Fibroblast of the aortic adventitia (primary cell): ENCODE measurements at regions not wholly inside any gene's neighbourhood (a gene's known extent, or its start where the extent isn't known, plus 50 kb on each side); places are given as distances from the start of the nearest gene placed in this dataset.

Experiments used
- DNase-seq: peaks from one replicate; pipeline ENCODE4 v3.0.0-alpha.2; 2010; ENCODE audit warnings: low read depth
- H3K4me3 ChIP-seq: 2 replicates; pipeline ENCODE4 v1.5.1; 2011; ENCODE audit warnings: low read depth, mild to moderate bottlenecking, control low read depth, low read length, moderate library complexity
- TF ChIP-seq, protein P1 (sequence below): IDR thresholded peaks from 2 replicates; pipeline ENCODE4 v1.5.1; 2011; ENCODE audit warnings: mild to moderate bottlenecking, low read length, control low read depth, inconsistent platforms; ENCODE audit not compliant: insufficient read depth

DNA sequence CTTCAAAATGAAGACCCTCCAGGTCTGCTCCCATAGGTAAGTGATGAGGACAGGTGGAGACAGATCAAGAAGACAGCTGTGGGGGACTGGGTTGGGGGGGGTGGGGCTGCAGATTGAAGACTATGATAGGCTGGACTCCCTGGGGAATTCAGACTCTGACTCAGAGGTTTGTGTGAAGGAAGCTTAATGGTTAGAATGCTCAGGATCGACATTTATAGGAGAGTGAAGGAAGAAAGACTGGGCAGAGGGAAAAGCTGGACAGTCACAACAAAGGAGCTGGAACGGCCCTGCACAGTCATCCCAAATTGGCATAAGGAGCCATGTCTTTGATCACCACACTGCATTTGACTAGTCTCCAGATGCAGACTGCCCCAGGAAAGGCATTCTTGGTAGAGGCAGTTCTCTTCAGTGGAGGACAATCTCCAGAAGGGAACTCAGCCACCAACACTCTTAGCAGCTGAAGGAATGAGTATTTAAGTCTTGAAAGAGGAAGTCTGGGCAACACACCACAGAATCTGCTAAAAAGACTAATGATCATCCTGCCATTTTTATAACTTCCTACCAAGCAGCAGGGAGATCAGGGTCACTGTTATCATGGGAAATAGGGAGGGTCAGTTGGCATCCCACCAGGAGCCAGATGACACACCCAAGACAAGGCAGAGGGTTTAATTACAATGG lies 120.0 kb upstream of the ZC3H11B start:
- TF ChIP-seq, protein P1, sequence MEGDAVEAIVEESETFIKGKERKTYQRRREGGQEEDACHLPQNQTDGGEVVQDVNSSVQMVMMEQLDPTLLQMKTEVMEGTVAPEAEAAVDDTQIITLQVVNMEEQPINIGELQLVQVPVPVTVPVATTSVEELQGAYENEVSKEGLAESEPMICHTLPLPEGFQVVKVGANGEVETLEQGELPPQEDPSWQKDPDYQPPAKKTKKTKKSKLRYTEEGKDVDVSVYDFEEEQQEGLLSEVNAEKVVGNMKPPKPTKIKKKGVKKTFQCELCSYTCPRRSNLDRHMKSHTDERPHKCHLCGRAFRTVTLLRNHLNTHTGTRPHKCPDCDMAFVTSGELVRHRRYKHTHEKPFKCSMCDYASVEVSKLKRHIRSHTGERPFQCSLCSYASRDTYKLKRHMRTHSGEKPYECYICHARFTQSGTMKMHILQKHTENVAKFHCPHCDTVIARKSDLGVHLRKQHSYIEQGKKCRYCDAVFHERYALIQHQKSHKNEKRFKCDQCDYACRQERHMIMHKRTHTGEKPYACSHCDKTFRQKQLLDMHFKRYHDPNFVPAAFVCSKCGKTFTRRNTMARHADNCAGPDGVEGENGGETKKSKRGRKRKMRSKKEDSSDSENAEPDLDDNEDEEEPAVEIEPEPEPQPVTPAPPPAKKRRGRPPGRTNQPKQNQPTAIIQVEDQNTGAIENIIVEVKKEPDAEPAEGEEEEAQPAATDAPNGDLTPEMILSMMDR, result no peak
- no peak overlapping the region for H3K4me3 ChIP-seq
- DNase-seq, result no peak

DNA sequence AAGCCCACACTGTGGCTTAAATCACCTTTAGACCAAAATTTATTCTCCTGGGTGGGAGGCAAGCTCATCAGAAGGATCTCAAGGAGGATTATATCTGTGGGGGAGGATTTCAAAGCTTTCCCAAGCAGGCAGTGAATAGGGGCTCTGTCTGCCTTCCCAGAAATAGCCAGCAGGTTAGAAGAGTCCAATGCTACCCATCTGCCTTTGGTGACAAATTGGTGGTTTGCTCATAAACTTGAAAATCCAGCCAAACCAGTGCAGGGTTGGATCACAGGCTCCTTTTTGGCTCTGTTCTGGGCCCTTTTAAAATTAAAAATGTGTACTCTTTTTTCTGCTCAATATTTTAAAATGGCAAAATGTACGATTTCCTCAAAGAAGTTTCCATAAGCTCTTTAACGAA lies 118.9 kb upstream of the ZC3H11B start:
- no peak overlapping the region for H3K4me3 ChIP-seq
- no peak for DNase-seq
- TF ChIP-seq, protein P1, result no peak

DNA sequence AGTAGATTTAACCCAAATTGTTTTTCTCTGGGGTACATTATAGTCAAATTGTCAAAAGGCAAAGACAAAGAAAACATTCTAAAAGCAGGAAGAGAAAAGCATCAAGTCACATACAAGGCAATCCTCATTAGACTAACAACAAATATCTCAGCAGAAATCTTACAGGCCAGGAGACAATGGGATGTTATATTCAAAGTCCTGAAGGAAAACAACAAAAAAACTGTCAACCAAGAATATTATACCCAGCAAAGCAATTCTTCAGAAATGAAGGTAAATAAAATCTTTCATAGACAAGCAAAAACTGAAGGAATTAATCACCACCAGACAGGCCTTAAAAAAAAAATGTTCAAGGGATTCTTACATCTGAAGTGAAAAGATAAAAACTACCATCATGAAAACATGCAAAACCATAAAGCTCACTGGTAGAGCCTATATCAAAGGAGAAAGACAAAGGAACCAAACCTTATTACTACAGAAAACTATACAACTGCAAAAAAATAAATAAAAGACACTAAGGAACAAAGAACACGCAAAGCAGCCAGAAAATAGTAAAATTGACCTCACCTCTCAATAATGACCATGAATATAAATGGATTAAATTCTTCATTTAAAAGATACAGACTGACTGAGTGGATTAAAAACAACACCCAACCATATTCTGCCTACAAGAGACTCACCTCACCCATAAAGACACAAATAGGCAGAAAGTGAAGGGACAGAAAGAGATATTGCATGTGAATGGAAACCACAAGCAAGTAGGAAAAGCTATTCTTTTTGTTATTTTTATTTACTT lies 113.8 kb upstream of the ZC3H11B start:
- no peak overlapping the region for H3K4me3 ChIP-seq
- no peak for DNase-seq
- TF ChIP-seq, protein P1, result no peak

DNA sequence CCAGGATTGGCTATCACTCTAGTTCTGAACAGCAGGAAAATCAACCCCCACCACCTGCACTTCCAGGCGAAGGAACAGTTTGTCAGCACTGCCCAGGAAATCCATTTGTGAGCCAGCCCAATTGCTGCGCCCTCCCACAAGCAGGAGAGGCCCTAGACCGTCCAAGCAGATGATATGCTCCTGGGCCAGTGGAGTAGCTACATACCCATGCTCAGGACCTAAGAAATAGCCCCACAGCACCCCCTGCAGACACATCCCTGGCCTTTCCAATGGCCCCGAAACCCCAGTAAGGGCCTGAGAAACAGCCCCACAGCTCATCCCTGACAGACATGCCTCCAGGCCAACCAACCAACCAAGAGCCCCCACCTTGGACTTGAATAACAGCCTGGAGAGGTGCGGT lies 111.5 kb upstream of the ZC3H11B start:
- no peak for DNase-seq
- no peak overlapping the region for H3K4me3 ChIP-seq
- TF ChIP-seq, protein P1, result no peak

DNA sequence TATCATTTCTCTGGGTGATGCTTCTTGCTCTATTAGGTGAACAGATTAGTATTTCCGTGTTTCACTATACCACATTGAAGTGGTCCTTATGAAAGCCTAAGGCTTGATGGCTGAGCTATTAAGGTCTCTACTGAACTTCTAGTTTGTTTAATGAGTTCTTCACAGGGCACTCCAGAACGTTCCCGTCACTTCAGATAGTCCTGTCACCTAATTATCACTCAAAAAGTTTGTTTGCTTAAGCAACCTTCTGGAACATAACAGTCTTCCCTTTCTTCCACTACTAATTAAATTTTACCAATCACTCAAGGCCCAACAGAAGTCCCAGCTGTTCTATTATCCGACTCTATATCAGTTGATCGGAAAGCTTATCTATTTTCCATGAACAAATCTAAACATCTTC lies 104.6 kb upstream of the ZC3H11B start:
- TF ChIP-seq, protein P1, result no peak
- no peak overlapping the region for H3K4me3 ChIP-seq
- DNase-seq, result no peak

DNA sequence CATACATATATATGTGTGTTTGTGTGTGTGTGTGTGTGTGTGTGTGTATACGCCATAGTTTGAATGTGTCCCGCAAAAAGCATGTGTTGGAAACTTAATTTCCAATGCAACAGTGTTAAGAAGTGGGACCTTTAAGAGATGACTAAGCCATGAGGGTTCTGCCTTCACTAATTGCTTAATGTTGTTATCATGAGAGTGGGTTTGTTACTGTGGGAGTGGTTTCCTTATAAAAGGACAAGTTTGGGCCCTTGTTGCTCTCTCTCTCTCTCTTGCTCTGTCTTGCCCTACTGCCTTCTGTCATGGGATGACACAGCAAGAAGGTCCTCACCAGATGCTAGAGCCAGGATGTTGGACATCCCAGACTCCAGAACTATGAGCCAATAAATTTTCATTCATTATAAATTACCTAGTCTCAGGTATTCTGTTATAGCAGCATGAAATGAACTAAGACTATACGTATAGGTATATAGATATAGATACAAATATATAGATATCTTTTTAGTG lies 103.8 kb upstream of the ZC3H11B start:
- no peak overlapping the region for H3K4me3 ChIP-seq
- TF ChIP-seq, protein P1, result no peak
- no peak for DNase-seq
